WTC11 (cell line): ENCODE measurements at regions not wholly inside any gene's neighbourhood (a gene's known extent, or its start where the extent isn't known, plus 50 kb on each side); places are given as distances from the start of the nearest gene placed in this dataset.

Experiments used
- ATAC-seq: fragments of 200-7000 bp; cut with Tn5 transposase; 2 replicates; pipeline ENCODE4 v1.10.0; 2021; ENCODE audit warnings: mild to moderate bottlenecking, moderate library complexity
- CTCF ChIA-PET: fragments of 300-600 bp; sonication (Branson Sonifier 250); formaldehyde crosslinking; loops from one replicate; lab custom pipeline; 2021; ENCODE audit warnings: antibody characterized with exemption; lab: Charles Lee
- POLR2A ChIA-PET: fragments of 350-600 bp; sonication (Branson Sonifier 250); formaldehyde crosslinking; loops from one replicate; lab custom pipeline; 2021; ENCODE audit warnings: antibody characterized with exemption; lab: Charles Lee
- DNase-seq: peaks from one replicate; pipeline ENCODE4 v3.0.0; 2021; ENCODE audit warnings: low spot score
- H3K27ac Mint-ChIP-seq: 2 replicates; pipeline ENCODE4 v1.8.0; 2021; ENCODE audit warnings: mixed read lengths
- H3K27me3 Mint-ChIP-seq: 2 replicates; pipeline ENCODE4 v1.8.0; 2021; ENCODE audit warnings: low read depth, mild to moderate bottlenecking, moderate library complexity, mixed read lengths
- H3K36me3 Mint-ChIP-seq: 2 replicates; pipeline ENCODE4 v1.8.0; 2021; ENCODE audit warnings: mixed read lengths
- H3K4me1 Mint-ChIP-seq: 2 replicates; pipeline ENCODE4 v1.8.0; 2022; ENCODE audit warnings: mixed read lengths
- H3K4me3 Mint-ChIP-seq: 2 replicates; pipeline ENCODE4 v1.8.0; 2021; ENCODE audit warnings: mild to moderate bottlenecking, moderate library complexity, mixed read lengths
- H3K9me3 Mint-ChIP-seq: 2 replicates; pipeline ENCODE4 v1.8.0; 2021; ENCODE audit warnings: mixed read lengths
- FOXK1 ChIP-seq: sonication (generic); formaldehyde crosslinking; IDR thresholded peaks from 2 replicates; pipeline ENCODE4 v1.8.0; 2022; ENCODE audit warnings: mild to moderate bottlenecking, moderate library complexity, missing genetic modification reagents
- GABPB1 ChIP-seq: sonication (generic); formaldehyde crosslinking; IDR thresholded peaks from 2 replicates; pipeline ENCODE4 v1.8.1; 2023; ENCODE audit warnings: mild to moderate bottlenecking, missing genetic modification reagents
- GTF2I ChIP-seq: fragments of 250-450 bp; sonication (Bioruptor Pico); conservative IDR thresholded peaks from 2 replicates; pipeline ENCODE4 v1.4.0; 2021; ENCODE audit warnings: mild to moderate bottlenecking
- IRF2 ChIP-seq: sonication (generic); formaldehyde crosslinking; IDR thresholded peaks from 2 replicates; pipeline ENCODE4 v1.8.0; 2022; ENCODE audit warnings: low read depth, missing genetic modification reagents, borderline replicate concordance
- JAZF1 ChIP-seq: fragments of 250-450 bp; sonication (Bioruptor Pico); IDR thresholded peaks from 2 replicates; pipeline ENCODE4 v1.9.0; 2021; ENCODE audit warnings: moderate library complexity, mild to moderate bottlenecking, inconsistent platforms
- KAT7 ChIP-seq: sonication (generic); formaldehyde crosslinking; IDR thresholded peaks from 2 replicates; pipeline ENCODE4 v1.8.1; 2023; ENCODE audit warnings: missing genetic modification reagents, mild to moderate bottlenecking, borderline replicate concordance
- OVOL2 ChIP-seq: fragments of 250-450 bp; sonication (Bioruptor Pico); IDR thresholded peaks from 2 replicates; pipeline ENCODE4 v1.9.0; 2021; ENCODE audit warnings: mild to moderate bottlenecking, borderline replicate concordance
- PRRX2 ChIP-seq: fragments of 250-450 bp; sonication (Bioruptor Pico); IDR thresholded peaks from 2 replicates; pipeline ENCODE4 v1.8.0; 2021; ENCODE audit warnings: mild to moderate bottlenecking
- RORB ChIP-seq: fragments of 250-450 bp; sonication (Bioruptor Pico); IDR thresholded peaks from 2 replicates; pipeline ENCODE4 v1.9.0; 2021; ENCODE audit warnings: mild to moderate bottlenecking
- SOX15 ChIP-seq: fragments of 250-450 bp; sonication (Bioruptor Pico); IDR thresholded peaks from 2 replicates; pipeline ENCODE4 v1.9.0; 2021; ENCODE audit warnings: mild to moderate bottlenecking
- TEAD4 ChIP-seq: sonication (generic); formaldehyde crosslinking; IDR thresholded peaks from 2 replicates; pipeline ENCODE4 v1.8.0; 2022; ENCODE audit warnings: mild to moderate bottlenecking, missing genetic modification reagents
- ZNF671 ChIP-seq: fragments of 250-450 bp; sonication (Bioruptor Pico); IDR thresholded peaks from 2 replicates; pipeline ENCODE4 v1.8.0; 2021; ENCODE audit warnings: mild to moderate bottlenecking
- TF ChIP-seq, protein P1 (sequence below): sonication (generic); formaldehyde crosslinking; IDR thresholded peaks from 2 replicates; pipeline ENCODE4 v1.8.0; 2022; ENCODE audit warnings: mild to moderate bottlenecking, missing genetic modification reagents
- TF ChIP-seq, protein P2 (sequence below): sonication (generic); formaldehyde crosslinking; IDR thresholded peaks from 2 replicates; pipeline ENCODE4 v1.8.1; 2022; ENCODE audit warnings: low read depth, missing genetic modification reagents, borderline replicate concordance
- TF ChIP-seq, protein P3 (sequence below): sonication (generic); formaldehyde crosslinking; IDR thresholded peaks from 2 replicates; pipeline ENCODE4 v1.8.1; 2023; ENCODE audit warnings: mild to moderate bottlenecking, missing genetic modification reagents
- TF ChIP-seq, protein P4 (sequence below): sonication (generic); formaldehyde crosslinking; IDR thresholded peaks from 2 replicates; pipeline ENCODE4 v1.8.0; 2022; ENCODE audit warnings: missing genetic modification reagents
- TF ChIP-seq, protein P5 (sequence below): sonication (generic); formaldehyde crosslinking; IDR thresholded peaks from 2 replicates; pipeline ENCODE4 v1.8.1; 2022; ENCODE audit warnings: mild to moderate bottlenecking, missing genetic modification reagents, moderate library complexity, borderline replicate concordance
- TF ChIP-seq, protein P6 (sequence below): sonication (generic); formaldehyde crosslinking; IDR thresholded peaks from 2 replicates; pipeline ENCODE4 v1.8.0; 2022; ENCODE audit warnings: mild to moderate bottlenecking, missing genetic modification reagents
- TF ChIP-seq, protein P7 (sequence below): sonication (generic); formaldehyde crosslinking; IDR thresholded peaks from 2 replicates; pipeline ENCODE4 v1.8.1; 2023; ENCODE audit warnings: mild to moderate bottlenecking, missing genetic modification reagents, moderate library complexity

DNA sequence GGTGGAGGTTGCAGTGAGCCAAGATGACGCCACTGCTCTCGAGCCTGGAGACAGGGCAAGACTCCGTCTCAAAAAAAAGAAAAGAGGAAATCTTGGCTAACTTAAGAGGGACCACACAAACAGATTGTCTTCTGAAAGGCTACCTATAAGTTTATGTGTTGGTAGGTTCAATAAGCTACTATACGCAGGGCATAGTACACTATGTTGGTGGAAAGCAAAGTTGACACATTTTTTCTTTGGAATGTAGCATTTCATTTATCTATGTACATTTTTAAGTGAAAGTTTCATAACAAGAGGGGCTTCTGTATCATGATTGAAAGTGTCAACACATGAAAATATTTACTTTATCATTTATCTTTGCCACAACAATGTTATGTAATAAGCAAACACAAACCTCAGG is 752.6 kb upstream of the ACVR2A start:
- ChIA-PET CTCF (interaction anchor here (0.7 to 1.0 kb wide), 2 partner anchors 9 to 240 kb away, joined by 3 to 5 read pairs; no protein-coding TSS in a partner anchor), POLR2A (no interaction called here)
- no peak for DNase-seq
- Mint-ChIP-seq H3K27ac (no peak overlapping the region), H3K36me3 (no peaks in the 10 kb centered on the region), H3K27me3 (peaks cover 51% of the 10 kb centered on the region), H3K4me3 (no peak overlapping the region), H3K9me3 (no peaks in the 10 kb centered on the region), H3K4me1 (peaks cover 21% of the 10 kb centered on the region)
- TF ChIP-seq, protein P1, sequence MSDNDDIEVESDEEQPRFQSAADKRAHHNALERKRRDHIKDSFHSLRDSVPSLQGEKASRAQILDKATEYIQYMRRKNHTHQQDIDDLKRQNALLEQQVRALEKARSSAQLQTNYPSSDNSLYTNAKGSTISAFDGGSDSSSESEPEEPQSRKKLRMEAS (CRISPR knock-in tag), result no peak
- TF ChIP-seq KAT7 (CRISPR knock-in tag), result no peak
- TF ChIP-seq, protein P2, sequence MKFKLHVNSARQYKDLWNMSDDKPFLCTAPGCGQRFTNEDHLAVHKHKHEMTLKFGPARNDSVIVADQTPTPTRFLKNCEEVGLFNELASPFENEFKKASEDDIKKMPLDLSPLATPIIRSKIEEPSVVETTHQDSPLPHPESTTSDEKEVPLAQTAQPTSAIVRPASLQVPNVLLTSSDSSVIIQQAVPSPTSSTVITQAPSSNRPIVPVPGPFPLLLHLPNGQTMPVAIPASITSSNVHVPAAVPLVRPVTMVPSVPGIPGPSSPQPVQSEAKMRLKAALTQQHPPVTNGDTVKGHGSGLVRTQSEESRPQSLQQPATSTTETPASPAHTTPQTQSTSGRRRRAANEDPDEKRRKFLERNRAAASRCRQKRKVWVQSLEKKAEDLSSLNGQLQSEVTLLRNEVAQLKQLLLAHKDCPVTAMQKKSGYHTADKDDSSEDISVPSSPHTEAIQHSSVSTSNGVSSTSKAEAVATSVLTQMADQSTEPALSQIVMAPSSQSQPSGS (CRISPR knock-in tag), result no peak
- no peak for TF ChIP-seq ZNF671 (CRISPR knock-in tag)
- TF ChIP-seq, protein P3, sequence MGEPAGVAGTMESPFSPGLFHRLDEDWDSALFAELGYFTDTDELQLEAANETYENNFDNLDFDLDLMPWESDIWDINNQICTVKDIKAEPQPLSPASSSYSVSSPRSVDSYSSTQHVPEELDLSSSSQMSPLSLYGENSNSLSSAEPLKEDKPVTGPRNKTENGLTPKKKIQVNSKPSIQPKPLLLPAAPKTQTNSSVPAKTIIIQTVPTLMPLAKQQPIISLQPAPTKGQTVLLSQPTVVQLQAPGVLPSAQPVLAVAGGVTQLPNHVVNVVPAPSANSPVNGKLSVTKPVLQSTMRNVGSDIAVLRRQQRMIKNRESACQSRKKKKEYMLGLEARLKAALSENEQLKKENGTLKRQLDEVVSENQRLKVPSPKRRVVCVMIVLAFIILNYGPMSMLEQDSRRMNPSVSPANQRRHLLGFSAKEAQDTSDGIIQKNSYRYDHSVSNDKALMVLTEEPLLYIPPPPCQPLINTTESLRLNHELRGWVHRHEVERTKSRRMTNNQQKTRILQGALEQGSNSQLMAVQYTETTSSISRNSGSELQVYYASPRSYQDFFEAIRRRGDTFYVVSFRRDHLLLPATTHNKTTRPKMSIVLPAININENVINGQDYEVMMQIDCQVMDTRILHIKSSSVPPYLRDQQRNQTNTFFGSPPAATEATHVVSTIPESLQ (CRISPR knock-in tag), result no peak
- no peak for TF ChIP-seq JAZF1
- TF ChIP-seq GTF2I (CRISPR knock-in tag), result no peak
- no peak for TF ChIP-seq IRF2 (CRISPR knock-in tag)
- no peak for TF ChIP-seq FOXK1 (CRISPR knock-in tag)
- no peak for TF ChIP-seq TEAD4
- no peak for TF ChIP-seq PRRX2 (CRISPR knock-in tag)
- TF ChIP-seq, protein P4, sequence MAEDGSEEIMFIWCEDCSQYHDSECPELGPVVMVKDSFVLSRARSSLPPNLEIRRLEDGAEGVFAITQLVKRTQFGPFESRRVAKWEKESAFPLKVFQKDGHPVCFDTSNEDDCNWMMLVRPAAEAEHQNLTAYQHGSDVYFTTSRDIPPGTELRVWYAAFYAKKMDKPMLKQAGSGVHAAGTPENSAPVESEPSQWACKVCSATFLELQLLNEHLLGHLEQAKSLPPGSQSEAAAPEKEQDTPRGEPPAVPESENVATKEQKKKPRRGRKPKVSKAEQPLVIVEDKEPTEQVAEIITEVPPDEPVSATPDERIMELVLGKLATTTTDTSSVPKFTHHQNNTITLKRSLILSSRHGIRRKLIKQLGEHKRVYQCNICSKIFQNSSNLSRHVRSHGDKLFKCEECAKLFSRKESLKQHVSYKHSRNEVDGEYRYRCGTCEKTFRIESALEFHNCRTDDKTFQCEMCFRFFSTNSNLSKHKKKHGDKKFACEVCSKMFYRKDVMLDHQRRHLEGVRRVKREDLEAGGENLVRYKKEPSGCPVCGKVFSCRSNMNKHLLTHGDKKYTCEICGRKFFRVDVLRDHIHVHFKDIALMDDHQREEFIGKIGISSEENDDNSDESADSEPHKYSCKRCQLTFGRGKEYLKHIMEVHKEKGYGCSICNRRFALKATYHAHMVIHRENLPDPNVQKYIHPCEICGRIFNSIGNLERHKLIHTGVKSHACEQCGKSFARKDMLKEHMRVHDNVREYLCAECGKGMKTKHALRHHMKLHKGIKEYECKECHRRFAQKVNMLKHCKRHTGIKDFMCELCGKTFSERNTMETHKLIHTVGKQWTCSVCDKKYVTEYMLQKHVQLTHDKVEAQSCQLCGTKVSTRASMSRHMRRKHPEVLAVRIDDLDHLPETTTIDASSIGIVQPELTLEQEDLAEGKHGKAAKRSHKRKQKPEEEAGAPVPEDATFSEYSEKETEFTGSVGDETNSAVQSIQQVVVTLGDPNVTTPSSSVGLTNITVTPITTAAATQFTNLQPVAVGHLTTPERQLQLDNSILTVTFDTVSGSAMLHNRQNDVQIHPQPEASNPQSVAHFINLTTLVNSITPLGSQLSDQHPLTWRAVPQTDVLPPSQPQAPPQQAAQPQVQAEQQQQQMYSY (CRISPR knock-in tag), result no peak
- no peak for TF ChIP-seq RORB
- no peak for TF ChIP-seq SOX15 (CRISPR knock-in tag)
- TF ChIP-seq OVOL2 (CRISPR knock-in tag), result no peak
- no peak for TF ChIP-seq GABPB1
- TF ChIP-seq, protein P5, sequence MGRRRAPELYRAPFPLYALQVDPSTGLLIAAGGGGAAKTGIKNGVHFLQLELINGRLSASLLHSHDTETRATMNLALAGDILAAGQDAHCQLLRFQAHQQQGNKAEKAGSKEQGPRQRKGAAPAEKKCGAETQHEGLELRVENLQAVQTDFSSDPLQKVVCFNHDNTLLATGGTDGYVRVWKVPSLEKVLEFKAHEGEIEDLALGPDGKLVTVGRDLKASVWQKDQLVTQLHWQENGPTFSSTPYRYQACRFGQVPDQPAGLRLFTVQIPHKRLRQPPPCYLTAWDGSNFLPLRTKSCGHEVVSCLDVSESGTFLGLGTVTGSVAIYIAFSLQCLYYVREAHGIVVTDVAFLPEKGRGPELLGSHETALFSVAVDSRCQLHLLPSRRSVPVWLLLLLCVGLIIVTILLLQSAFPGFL, result no peak
- TF ChIP-seq, protein P6, sequence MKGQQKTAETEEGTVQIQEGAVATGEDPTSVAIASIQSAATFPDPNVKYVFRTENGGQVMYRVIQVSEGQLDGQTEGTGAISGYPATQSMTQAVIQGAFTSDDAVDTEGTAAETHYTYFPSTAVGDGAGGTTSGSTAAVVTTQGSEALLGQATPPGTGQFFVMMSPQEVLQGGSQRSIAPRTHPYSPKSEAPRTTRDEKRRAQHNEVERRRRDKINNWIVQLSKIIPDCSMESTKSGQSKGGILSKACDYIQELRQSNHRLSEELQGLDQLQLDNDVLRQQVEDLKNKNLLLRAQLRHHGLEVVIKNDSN (CRISPR knock-in tag), result no peak
- TF ChIP-seq, protein P7, sequence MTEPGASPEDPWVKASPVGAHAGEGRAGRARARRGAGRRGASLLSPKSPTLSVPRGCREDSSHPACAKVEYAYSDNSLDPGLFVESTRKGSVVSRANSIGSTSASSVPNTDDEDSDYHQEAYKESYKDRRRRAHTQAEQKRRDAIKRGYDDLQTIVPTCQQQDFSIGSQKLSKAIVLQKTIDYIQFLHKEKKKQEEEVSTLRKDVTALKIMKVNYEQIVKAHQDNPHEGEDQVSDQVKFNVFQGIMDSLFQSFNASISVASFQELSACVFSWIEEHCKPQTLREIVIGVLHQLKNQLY, result no peak
- ATAC-seq, result no peak
